ENCODE measurements at regions not wholly inside any gene's neighbourhood (a gene's known extent, or its start where the extent isn't known, plus 50 kb on each side); places are given as distances from the start of the nearest gene placed in this dataset.
A peak's percentile ranks its signal among the peaks of the same experiment; 100 is the strongest.

- no peak for TF ChIP-seq CTCF (IDR thresholded peaks at IDR 0.05; ENCODE audit: insufficient read depth, missing control alignments)
- FAIRE-seq (no peak), DNase-seq (ENCODE audit: insufficient read length, low spot score) (no peak)
Observed at GRCh38 chr12:61754214-61754613, 506.0 kb upstream of the USP15 start.

- no peak for TF ChIP-seq CTCF (IDR thresholded peaks at IDR 0.05; ENCODE audit: insufficient read depth, missing control alignments)
- FAIRE-seq (peak; percentile 29), DNase-seq (ENCODE audit: insufficient read length, low spot score) (no peak)
Observed at GRCh38 chr12:61757831-61758505, 502.2 kb upstream of the USP15 start.

- DNase-seq (ENCODE audit: insufficient read length, low spot score) (no peak), FAIRE-seq (no peak)
- no peak for TF ChIP-seq CTCF (IDR thresholded peaks at IDR 0.05; ENCODE audit: insufficient read depth, missing control alignments)
Observed at GRCh38 chr12:61758661-61759060, 501.5 kb upstream of the USP15 start.

- no peak for FAIRE-seq
- no peak for TF ChIP-seq CTCF (IDR thresholded peaks at IDR 0.05; ENCODE audit: insufficient read depth, missing control alignments)
- no peak for DNase-seq (ENCODE audit: insufficient read length, low spot score)
Observed at GRCh38 chr12:61765926-61766325, 494.3 kb upstream of the USP15 start.

GRCh38 chr12:61780435-61780834 is 479.8 kb upstream of the USP15 start:
- TF ChIP-seq CTCF (IDR thresholded peaks at IDR 0.05; ENCODE audit: insufficient read depth, missing control alignments): no peak
- no peak for FAIRE-seq
- DNase-seq (ENCODE audit: insufficient read length, low spot score): no peak

GRCh38 chr12:61781021-61781581 is 479.1 kb upstream of the USP15 start:
- no peak for TF ChIP-seq CTCF (IDR thresholded peaks at IDR 0.05; ENCODE audit: insufficient read depth, missing control alignments)
- no peak for DNase-seq (ENCODE audit: insufficient read length, low spot score)
- FAIRE-seq: no peak

GRCh38 chr12:61796846-61797245 is 463.4 kb upstream of the USP15 start:
- no peak for TF ChIP-seq CTCF (IDR thresholded peaks at IDR 0.05; ENCODE audit: insufficient read depth, missing control alignments)
- FAIRE-seq: no peak
- DNase-seq (ENCODE audit: insufficient read length, low spot score): no peak
